ENCODE measurements at regions not wholly inside any gene's neighbourhood (a gene's known extent, or its start where the extent isn't known, plus 50 kb on each side); places are given as distances from the start of the nearest gene placed in this dataset.

- TF ChIP-seq CTCF (IDR thresholded peaks at IDR 0.05) (no peak), POLR2A (IDR thresholded peaks at IDR 0.05) (no peak)
Measured at GRCh38 chr10:28470873-28471651, 61.9 kb upstream of the WAC start.
